ENCODE measurements at regions not wholly inside any gene's neighbourhood (a gene's known extent, or its start where the extent isn't known, plus 50 kb on each side); places are given as distances from the start of the nearest gene placed in this dataset.
"Not testable (repeated sequence)": the region's sequence is repeated elsewhere in the genome, so short reads cannot be mapped to it uniquely, and the experiment has no call there.

GRCh38 chr4:103948244-103949018 is 228.6 kb upstream of the TACR3 start:
- no peaks in the 10 kb centered on the region for H3K27me3 ChIP-seq
- TF ChIP-seq CTCF (IDR thresholded peaks at IDR 0.05) (no peak), POLR2A (IDR thresholded peaks at IDR 0.05) (no peak)
- WGBS (ENCODE audit: insufficient coverage, low coverage, low lambda C conversion rate, missing lambda C conversion rate) = 43% methylated on average over 3 of the region's 3 CpGs
- H3K9me3 ChIP-seq = no peaks in the 10 kb centered on the region
- H3K4me3 ChIP-seq = no peak overlapping the region
- H3K36me3 ChIP-seq = no peaks in the 10 kb centered on the region
- ATAC-seq (no peak), DNase-seq (no peak)
- H3K4me1 ChIP-seq = no peaks in the 10 kb centered on the region
- H3K27ac ChIP-seq = no peak overlapping the region
- intact Hi-C loops (cut with DNase I) = no loop called here

- 53% methylated on average over 1 of the region's 1 CpG for WGBS (ENCODE audit: insufficient coverage, low coverage, low lambda C conversion rate, missing lambda C conversion rate)
- TF ChIP-seq POLR2A (IDR thresholded peaks at IDR 0.05) (no peak), CTCF (IDR thresholded peaks at IDR 0.05) (no peak)
- DNase-seq (no peak), ATAC-seq (no peak)
- Histone ChIP-seq H3K4me3 (no peak overlapping the region), H3K36me3 (no peaks in the 10 kb centered on the region), H3K9me3 (no peaks in the 10 kb centered on the region), H3K27ac (no peak overlapping the region), H3K27me3 (no peaks in the 10 kb centered on the region), H3K4me1 (no peaks in the 10 kb centered on the region)
- intact Hi-C loops (cut with DNase I) = no loop called here
These were observed 227.8 kb upstream of the TACR3 start for GRCh38 chr4:103947617-103948016.

- H3K9me3 ChIP-seq; DNase-seq; H3K27ac ChIP-seq; H3K4me1 ChIP-seq; H3K36me3 ChIP-seq; H3K27me3 ChIP-seq; intact Hi-C loops (cut with DNase I); ATAC-seq; H3K4me3 ChIP-seq: not testable (repeated sequence)
- WGBS (ENCODE audit: insufficient coverage, low coverage, low lambda C conversion rate, missing lambda C conversion rate) = 43% methylated on average over 3 of the region's 3 CpGs
These were observed 227.0 kb upstream of the TACR3 start for GRCh38 chr4:103946621-103947268.

GRCh38 chr4:103938488-103938887 is 218.7 kb upstream of the TACR3 start:
- Histone ChIP-seq H3K4me3 (no peak overlapping the region), H3K4me1 (no peaks in the 10 kb centered on the region), H3K27ac (no peak overlapping the region), H3K9me3 (no peaks in the 10 kb centered on the region), H3K36me3 (no peaks in the 10 kb centered on the region), H3K27me3 (no peaks in the 10 kb centered on the region)
- no peak for ATAC-seq
- DNase-seq = no peak
- intact Hi-C loops (cut with DNase I) = no loop called here
- 44% methylated on average over 2 of the region's 4 CpGs for WGBS (ENCODE audit: insufficient coverage, low coverage, low lambda C conversion rate, missing lambda C conversion rate)
- TF ChIP-seq CTCF (IDR thresholded peaks at IDR 0.05) (no peak), POLR2A (IDR thresholded peaks at IDR 0.05) (no peak)

GRCh38 chr4:103936653-103937145 is 216.9 kb upstream of the TACR3 start:
- Histone ChIP-seq H3K9me3 (no peaks in the 10 kb centered on the region), H3K27me3 (no peaks in the 10 kb centered on the region), H3K4me3 (no peak overlapping the region), H3K4me1 (no peaks in the 10 kb centered on the region), H3K36me3 (no peaks in the 10 kb centered on the region), H3K27ac (no peak overlapping the region)
- WGBS (ENCODE audit: insufficient coverage, low coverage, low lambda C conversion rate, missing lambda C conversion rate) = no CpG with 5 or more reads among the region's 26 CpGs
- DNase-seq = no peak
- no peak for TF ChIP-seq POLR2A (IDR thresholded peaks at IDR 0.05)
- no peak for TF ChIP-seq CTCF (IDR thresholded peaks at IDR 0.05)
- no peak for ATAC-seq
- intact Hi-C loops (cut with DNase I) = no loop called here
